GM21390 (cell line): ENCODE measurements at regions not wholly inside any gene's neighbourhood (a gene's known extent, or its start where the extent isn't known, plus 50 kb on each side); places are given as distances from the start of the nearest gene placed in this dataset.

ENCODE experiments used
- ATAC-seq: cut with Tn5 transposase; IDR thresholded peaks from one replicate; pipeline ENCODE4 v1.9.1; 2021; ENCODE audit not compliant: unreplicated experiment

GRCh38 chr9:86459599-86460155 lies 105.5 kb upstream of the TUT7 start:
- no peak for ATAC-seq

- ATAC-seq: no peak
Observed at GRCh38 chr9:86459191-86459590, 105.0 kb upstream of the TUT7 start.

GRCh38 chr9:86458191-86458855 lies 104.1 kb upstream of the TUT7 start:
- ATAC-seq: no peak

GRCh38 chr9:86456416-86456815 lies 102.2 kb upstream of the TUT7 start:
- ATAC-seq: no peak

- no peak for ATAC-seq
Observed at GRCh38 chr9:86454701-86455615, 100.7 kb upstream of the TUT7 start.

- ATAC-seq: no peak
Observed at GRCh38 chr9:86452201-86452828, 98.1 kb upstream of the TUT7 start.

GRCh38 chr9:86449246-86449645 lies 95.0 kb upstream of the TUT7 start:
- no peak for ATAC-seq

GRCh38 chr9:86445671-86446070 lies 91.5 kb upstream of the TUT7 start:
- no peak for ATAC-seq

- ATAC-seq: no peak
Observed at GRCh38 chr9:86443992-86444391, 89.8 kb upstream of the TUT7 start.

- ATAC-seq: no peak
Observed at GRCh38 chr9:86434039-86434726, 80.0 kb upstream of the TUT7 start.

- ATAC-seq: no peak
Observed at GRCh38 chr9:86424251-86424891, 70.2 kb upstream of the TUT7 start.

- ATAC-seq: no peak
Observed at GRCh38 chr9:86413971-86414880, 60.0 kb upstream of the TUT7 start.

GRCh38 chr9:86410281-86410680 lies 56.1 kb upstream of the TUT7 start:
- no peak for ATAC-seq

GRCh38 chr9:86408121-86408520 lies 53.9 kb upstream of the TUT7 start:
- no peak for ATAC-seq

GRCh38 chr9:86407022-86407421 lies 52.8 kb upstream of the TUT7 start:
- ATAC-seq: no peak

- ATAC-seq: no peak
Observed at GRCh38 chr9:86406366-86406765, 52.2 kb upstream of the TUT7 start.

GRCh38 chr9:86405926-86406325 lies 51.7 kb upstream of the TUT7 start:
- no peak for ATAC-seq

- ATAC-seq: no peak
Observed at GRCh38 chr9:86405086-86405491, 50.9 kb upstream of the TUT7 start.
